Esophagus muscularis mucosa (tissue), 4 donors: ENCODE measurements at regions not wholly inside any gene's neighbourhood (a gene's known extent, or its start where the extent isn't known, plus 50 kb on each side); places are given as distances from the start of the nearest gene placed in this dataset.

ENCODE experiments used
- EP300 ChIP-seq: sonication (generic); formaldehyde crosslinking; IDR thresholded peaks from one replicate; pipeline ENCODE4 v1.6.1; 2017; ENCODE audit warnings: antibody characterized with exemption
- POLR2A ChIP-seq: fragments of 450-650 bp; IDR thresholded peaks from one replicate; pipeline ENCODE4 v1.6.1; 2017; ENCODE audit warnings: antibody characterized with exemption, moderate library complexity, mild to moderate bottlenecking, low read depth
- POLR2AphosphoS5 ChIP-seq, 2 donors: sonication (generic); formaldehyde crosslinking; IDR thresholded peaks; one replicate each; pipeline ENCODE4 v1.6.1; 2017; ENCODE audit warnings: antibody characterized with exemption in 2 of 2
- TF ChIP-seq, protein P1 (sequence below), 3 experiments: fragments of 200-600 bp in 2 of 3; fragments of 450-650 bp in 1 of 3; sonication (generic) in 2 of 3; IDR thresholded peaks; one replicate each; pipeline ENCODE4 v1.5.1; 2017 to 2019; ENCODE audit warnings: antibody characterized with exemption in 3 of 3, mild to moderate bottlenecking in 2 of 3, moderate library complexity in 1 of 3

DNA sequence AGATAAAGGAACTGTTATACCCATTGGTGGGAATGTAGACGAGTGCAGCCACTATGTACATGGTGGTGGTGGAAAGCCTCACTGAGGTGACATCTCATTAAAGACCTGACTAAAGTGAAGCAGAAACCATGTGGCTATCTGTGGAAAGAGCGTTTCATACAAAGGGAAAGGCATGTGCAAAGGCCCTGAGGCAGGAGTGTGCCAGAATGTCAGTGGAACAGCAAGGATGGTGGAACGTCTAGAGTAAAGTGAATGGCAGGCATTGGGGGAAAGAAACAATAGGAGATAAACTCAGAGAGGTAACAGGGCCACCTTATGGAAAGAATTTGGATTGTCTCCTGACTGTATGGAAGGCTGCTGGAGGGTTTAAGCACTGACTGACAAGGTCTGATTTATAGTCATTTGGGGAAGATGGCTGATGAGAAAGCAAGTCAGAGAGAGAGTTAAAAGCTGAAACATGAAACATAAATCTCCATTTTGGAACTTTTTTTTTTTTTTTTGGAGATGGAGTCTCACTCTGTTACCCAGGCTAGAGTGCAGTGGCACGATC is 245.7 kb downstream of the STK31 start:
- TF ChIP-seq, protein P1, sequence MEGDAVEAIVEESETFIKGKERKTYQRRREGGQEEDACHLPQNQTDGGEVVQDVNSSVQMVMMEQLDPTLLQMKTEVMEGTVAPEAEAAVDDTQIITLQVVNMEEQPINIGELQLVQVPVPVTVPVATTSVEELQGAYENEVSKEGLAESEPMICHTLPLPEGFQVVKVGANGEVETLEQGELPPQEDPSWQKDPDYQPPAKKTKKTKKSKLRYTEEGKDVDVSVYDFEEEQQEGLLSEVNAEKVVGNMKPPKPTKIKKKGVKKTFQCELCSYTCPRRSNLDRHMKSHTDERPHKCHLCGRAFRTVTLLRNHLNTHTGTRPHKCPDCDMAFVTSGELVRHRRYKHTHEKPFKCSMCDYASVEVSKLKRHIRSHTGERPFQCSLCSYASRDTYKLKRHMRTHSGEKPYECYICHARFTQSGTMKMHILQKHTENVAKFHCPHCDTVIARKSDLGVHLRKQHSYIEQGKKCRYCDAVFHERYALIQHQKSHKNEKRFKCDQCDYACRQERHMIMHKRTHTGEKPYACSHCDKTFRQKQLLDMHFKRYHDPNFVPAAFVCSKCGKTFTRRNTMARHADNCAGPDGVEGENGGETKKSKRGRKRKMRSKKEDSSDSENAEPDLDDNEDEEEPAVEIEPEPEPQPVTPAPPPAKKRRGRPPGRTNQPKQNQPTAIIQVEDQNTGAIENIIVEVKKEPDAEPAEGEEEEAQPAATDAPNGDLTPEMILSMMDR (IDR thresholded peaks at IDR 0.05): no peak
- no peak for TF ChIP-seq EP300
- TF ChIP-seq POLR2AphosphoS5 (IDR thresholded peaks at IDR 0.05): no peak
- no peak for TF ChIP-seq POLR2A
